ENCODE measurements at regions not wholly inside any gene's neighbourhood (a gene's known extent, or its start where the extent isn't known, plus 50 kb on each side); places are given as distances from the start of the nearest gene placed in this dataset.
"Not testable (repeated sequence)": the region's sequence is repeated elsewhere in the genome, so short reads cannot be mapped to it uniquely, and the experiment has no call there.

DNA sequence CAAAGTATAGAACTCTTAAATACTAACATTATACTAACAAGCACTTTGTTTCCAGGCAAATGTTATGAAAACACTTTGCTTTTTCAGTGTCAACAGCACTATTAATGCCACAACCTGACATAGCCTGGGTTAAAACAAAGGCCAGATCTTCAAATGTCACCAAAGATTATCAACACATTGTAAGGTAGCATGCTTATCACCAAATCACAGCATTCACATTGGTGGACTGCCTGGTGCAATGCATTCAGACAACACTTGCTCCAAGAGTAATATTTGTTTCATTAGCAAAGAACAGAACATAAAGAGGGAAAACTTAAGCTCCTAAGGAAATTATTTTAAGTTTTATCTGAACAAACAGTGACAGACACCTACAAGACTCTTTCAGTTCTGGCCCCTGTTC is 1361.2 kb downstream of the CDH8 start:
- no peak for DNase-seq (ENCODE audit: low spot score)

DNA sequence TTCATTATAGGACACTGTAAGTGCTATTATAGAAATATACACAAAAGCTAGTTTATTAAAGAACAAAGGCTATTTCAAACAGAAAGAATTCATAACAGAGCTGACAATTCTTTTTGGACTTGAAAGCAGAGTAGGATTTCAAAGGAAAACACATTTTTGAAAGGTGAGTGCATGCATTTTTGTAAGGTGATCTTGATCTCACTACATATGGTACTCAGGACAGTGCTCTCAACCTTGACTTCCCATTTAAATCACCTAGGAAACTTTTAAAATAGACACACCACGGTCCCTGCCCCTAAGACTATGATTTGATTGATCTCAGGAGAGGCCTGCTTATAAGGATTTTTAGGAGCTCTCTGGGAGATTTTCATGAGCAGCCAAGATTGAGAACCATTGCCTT is 1362.0 kb downstream of the CDH8 start:
- no peak for DNase-seq (ENCODE audit: low spot score)

DNA sequence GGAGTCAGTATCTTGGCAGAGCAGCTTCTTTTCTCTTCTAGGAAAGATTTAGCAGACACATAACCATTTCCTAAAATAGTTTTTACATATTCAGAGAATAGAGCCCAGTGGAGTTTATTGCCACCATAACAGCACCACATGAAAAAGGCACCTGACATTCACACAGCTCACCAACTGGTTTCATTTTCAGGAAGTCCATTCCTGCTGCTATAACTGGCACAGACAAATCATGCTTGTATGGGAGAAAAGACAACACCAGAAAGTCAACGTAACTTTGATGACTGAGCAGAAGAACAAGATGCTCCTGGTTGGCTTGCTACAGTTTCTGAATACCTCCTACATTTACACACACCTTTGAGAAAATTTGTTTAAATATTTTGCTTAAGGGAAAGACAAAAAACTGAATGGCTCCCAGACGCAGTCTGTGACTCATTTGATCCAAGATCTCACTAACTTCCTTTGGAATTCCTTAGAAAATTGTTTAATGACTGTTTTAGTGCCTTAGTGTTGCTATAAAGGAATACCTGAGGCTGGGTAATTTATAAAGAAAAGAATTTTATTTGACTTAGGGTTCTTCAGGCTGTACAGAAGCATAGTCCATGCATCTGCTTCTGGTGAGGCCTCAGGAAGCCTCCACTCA is 1380.6 kb downstream of the CDH8 start:
- no peak for DNase-seq (ENCODE audit: low spot score)

- DNase-seq (ENCODE audit: low spot score): no peak
Observed at GRCh38 chr16:60651346-60651745, 1384.9 kb downstream of the CDH8 start.

- DNase-seq (ENCODE audit: low spot score): no peak
Observed at GRCh38 chr16:60648290-60648689, 1387.9 kb downstream of the CDH8 start.

DNA sequence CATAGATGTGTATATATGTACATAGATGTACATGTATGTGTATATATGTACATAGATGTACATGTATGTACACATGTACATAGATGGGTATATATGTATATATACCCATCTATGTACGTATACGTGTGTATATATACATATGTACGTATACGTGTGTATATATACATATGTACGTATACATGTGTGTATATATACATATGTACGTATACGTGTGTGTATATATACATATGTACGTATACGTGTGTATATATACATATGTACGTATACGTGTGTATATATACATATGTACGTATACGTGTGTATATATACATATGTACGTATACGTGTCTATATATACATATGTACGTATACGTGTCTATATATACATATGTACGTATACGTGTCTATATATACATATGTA is 1388.8 kb downstream of the CDH8 start:
- not testable (repeated sequence) for DNase-seq (ENCODE audit: low spot score)

DNA sequence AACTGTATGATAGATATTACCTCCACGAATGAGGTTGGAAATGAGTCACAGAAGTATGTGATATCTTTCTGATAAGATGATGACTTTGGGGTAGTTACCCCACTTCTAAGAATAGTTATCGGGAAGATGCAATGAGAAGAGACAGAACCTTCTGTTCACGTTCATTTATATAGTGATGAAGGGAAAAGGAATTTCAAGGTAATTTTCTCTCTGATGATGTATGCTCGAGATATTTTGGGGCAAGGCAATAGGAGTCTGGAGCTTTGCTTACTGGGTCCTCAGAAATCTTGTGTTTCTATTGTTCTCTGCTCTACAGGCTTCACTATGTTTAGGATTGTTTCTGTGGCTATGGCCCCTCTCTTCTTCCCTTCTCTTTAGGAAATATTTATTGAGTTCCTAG is 1389.6 kb downstream of the CDH8 start:
- DNase-seq (ENCODE audit: low spot score): no peak

DNA sequence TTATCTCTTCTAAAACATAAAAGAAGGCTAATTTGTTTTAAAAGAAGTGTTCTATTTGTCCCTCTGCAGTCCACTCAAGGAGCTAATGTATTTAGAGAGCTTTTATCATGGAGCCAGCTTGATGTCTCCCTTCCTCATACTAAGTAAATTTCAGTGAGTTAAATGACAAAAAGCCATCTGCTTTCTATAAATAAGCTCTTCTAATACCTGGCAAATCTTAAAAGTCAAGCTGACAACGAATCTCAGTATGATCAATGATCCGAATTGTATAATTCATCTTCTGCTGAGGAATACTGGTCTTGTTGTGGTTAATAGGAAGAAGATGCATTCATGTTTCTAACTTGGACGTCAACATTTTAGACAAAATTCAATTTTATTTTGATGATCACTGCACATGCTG is 1390.7 kb downstream of the CDH8 start:
- DNase-seq (ENCODE audit: low spot score): no peak

DNA sequence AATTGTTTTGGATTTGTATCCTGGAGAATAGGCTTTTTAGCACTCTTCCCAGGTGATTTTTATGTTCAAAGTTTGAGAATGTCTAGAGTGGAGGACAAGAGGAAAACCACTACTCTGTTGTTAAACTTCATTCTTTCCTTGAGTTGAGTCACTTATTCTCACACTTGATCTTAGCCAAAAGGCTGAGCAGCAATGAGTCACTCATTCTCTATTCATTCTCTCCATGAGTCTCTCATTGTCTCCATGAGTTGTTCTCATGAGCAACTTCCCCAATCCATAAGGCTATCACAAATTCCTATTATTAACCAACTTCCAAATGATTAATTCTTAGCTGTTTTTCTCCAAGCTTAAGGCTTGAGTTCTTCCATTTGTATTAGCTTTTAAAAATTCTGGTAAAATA is 1393.3 kb downstream of the CDH8 start:
- DNase-seq (ENCODE audit: low spot score): no peak

GRCh38 chr16:60641067-60641665 is 1395.1 kb downstream of the CDH8 start:
- no peak for DNase-seq (ENCODE audit: low spot score)

DNA sequence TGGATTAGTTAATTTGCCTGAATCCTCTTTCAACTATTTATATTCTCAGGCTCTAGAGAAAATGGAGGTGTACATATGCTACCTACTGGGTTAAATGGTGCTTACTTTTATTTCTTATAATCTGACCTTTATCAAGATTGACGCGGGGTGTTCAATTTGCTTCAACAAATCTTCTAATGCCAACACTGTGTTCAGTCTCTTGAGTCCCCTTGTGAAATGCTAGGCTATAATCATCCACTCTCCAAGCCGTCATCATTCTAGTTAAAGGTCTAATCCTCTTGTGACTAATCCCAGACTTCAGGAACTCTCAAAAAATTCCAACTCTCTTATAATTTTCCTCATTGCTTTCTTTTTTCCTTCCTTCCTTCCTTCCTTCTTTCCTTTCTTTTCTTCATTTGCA is 1396.2 kb downstream of the CDH8 start:
- peak; percentile 21 for DNase-seq (ENCODE audit: low spot score)

- not testable (repeated sequence) for DNase-seq (ENCODE audit: low spot score)
Observed at GRCh38 chr16:60636636-60637035, 1399.6 kb downstream of the CDH8 start.

- DNase-seq (ENCODE audit: low spot score): no peak
Observed at GRCh38 chr16:60636117-60636516, 1400.1 kb downstream of the CDH8 start.

GRCh38 chr16:60635548-60635947 is 1400.7 kb downstream of the CDH8 start:
- no peak for DNase-seq (ENCODE audit: low spot score)

GRCh38 chr16:60611844-60612243 is 1424.4 kb downstream of the CDH8 start:
- no peak for DNase-seq (ENCODE audit: low spot score)

DNA sequence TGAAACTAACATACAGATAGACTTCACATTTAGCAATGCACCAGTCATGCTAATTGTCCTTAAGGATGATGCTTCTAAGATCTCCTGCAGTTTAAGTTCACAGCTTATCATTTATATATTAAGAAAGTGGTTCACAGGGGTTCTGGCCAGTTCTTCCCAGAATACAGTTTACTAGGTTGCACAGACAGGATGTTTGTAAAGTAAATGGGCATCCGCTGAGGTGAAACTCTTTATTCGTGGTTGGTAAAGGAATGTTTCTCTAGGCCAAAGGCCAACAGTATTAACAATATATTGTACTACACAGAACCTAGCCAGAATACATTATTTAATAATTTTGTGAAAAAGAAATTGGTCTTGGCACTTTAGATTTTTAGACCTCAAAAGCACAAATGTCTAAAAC is 1427.3 kb downstream of the CDH8 start:
- DNase-seq (ENCODE audit: low spot score): no peak

- DNase-seq (ENCODE audit: low spot score): not testable (repeated sequence)
Observed at GRCh38 chr16:60605652-60606051, 1430.6 kb downstream of the CDH8 start.

DNA sequence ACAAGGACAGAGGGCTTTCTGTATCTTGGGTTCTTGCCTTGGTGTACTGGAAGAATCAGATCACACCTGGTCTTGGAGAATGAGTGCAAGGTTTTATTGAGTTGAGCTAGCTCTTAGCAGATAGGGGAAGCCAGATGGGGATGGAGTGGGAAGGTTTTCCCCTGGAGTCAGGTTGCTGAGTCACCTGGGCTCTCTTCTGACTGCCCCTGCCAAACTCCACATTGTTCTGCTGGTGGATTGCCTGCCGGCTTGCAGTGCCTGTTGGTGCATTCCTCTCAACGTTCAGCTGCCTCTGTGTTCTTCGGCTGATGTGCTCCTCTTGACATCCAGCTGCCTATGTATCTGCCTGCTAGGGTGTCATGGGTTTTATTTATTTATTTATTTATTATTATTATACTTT is 1431.1 kb downstream of the CDH8 start:
- DNase-seq (ENCODE audit: low spot score): no peak

DNA sequence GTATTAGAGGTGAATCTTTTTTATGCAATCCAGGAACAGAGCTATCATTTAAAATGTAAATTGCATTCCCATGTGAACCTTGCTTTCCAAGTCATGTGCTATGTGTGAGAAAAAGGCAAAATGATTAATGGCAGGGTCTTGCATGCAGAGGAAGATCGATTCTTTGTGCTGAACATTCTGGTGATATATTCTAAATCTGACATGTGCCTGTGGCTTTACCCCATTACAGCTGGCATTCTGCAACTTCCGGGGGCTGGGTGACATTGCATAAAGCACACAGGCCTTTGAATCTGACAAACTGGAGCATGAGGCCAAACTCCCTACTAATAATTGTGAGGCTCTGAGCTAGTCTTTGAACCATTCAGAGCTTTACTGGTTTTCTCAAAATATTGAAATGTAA is 1449.7 kb downstream of the CDH8 start:
- DNase-seq (ENCODE audit: low spot score): no peak

- no peak for DNase-seq (ENCODE audit: low spot score)
Observed at GRCh38 chr16:60582528-60582927, 1453.7 kb downstream of the CDH8 start.

- no peak for DNase-seq (ENCODE audit: low spot score)
Observed at GRCh38 chr16:60566901-60567300, 1469.3 kb downstream of the CDH8 start.

- no peak for DNase-seq (ENCODE audit: low spot score)
Observed at GRCh38 chr16:60564588-60564987, 1471.7 kb downstream of the CDH8 start.

DNA sequence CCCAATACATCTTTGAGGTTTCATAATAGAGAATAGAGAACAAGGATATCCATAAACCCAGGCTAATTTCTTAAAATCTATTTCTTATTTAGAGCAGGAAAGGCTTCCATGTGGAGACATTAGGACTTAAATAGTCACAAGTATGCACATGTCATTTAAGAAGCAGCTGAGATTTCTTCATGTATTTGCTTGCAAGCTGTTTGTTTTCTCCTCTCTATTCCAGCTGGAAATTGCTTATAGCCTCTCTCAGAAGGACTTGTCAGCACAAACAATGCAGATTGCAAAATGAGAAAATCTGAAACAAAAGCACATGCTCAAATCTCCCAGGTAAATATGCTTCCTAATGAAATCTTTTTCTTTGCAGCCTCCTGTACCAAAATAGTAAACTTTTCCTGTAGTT is 1473.1 kb downstream of the CDH8 start:
- no peak for DNase-seq (ENCODE audit: low spot score)

- DNase-seq (ENCODE audit: low spot score): no peak
Observed at GRCh38 chr16:60558936-60559335, 1477.3 kb downstream of the CDH8 start.

Data from D341Med (cell line).